PC-3 (cell line): ENCODE measurements at regions not wholly inside any gene's neighbourhood (a gene's known extent, or its start where the extent isn't known, plus 50 kb on each side); places are given as distances from the start of the nearest gene placed in this dataset.
"Not testable (repeated sequence)": the region's sequence is repeated elsewhere in the genome, so short reads cannot be mapped to it uniquely, and the experiment has no call there.

Experiments used
- ATAC-seq: fragments of 200-7000 bp; cut with Tn5 transposase; 2 replicates; pipeline ENCODE4 v1.9.1; 2020; ENCODE audit warnings: mild to moderate bottlenecking, moderate library complexity
- BruUV-seq: library from RNA; stranded (reverse); fragments of 400-500 nt; replicated peaks from 2 replicates; lab custom pipeline; 2021; lab: Mats Ljungman, UMichigan
- CTCF ChIA-PET: fragments of 300-600 bp; sonication (Branson Sonifier 250); formaldehyde crosslinking; loops from one replicate; lab custom pipeline; 2022; ENCODE audit warnings: antibody characterized with exemption; lab: Charles Lee
- POLR2A ChIA-PET: fragments of 300-600 bp; sonication (Branson Sonifier 250); formaldehyde crosslinking; loops from one replicate; lab custom pipeline; 2022; ENCODE audit warnings: antibody characterized with exemption; ENCODE audit not compliant: unreplicated experiment; lab: Charles Lee
- DNase-seq: peaks from one replicate; pipeline ENCODE4 v3.0.0-alpha.2; 2015
- H2AFZ ChIP-seq: fragments of 300-600 bp; sonication (generic); 2 replicates; pipeline ENCODE4 v1.6.0; 2016; ENCODE audit warnings: antibody characterized with exemption, low read length
- H3F3A ChIP-seq: fragments of 300-600 bp; sonication (generic); one replicate; pipeline ENCODE4 v1.6.0; 2017; ENCODE audit warnings: antibody characterized with exemption, low read length, control low read depth, mild to moderate bottlenecking; ENCODE audit not compliant: unreplicated experiment
- H3K27ac ChIP-seq: fragments of 300-600 bp; sonication (generic); 2 replicates; pipeline ENCODE4 v1.5.1; 2016; ENCODE audit warnings: mild to moderate bottlenecking, low read length
- H3K27me3 ChIP-seq: fragments of 300-600 bp; sonication (generic); 2 replicates; pipeline ENCODE4 v1.6.1; 2016; ENCODE audit warnings: low read length, mixed read lengths
- H3K36me3 ChIP-seq: fragments of 300-600 bp; sonication (generic); 2 replicates; pipeline ENCODE4 v1.6.1; 2016; ENCODE audit warnings: low read depth, mixed run types, low read length, mixed read lengths
- H3K4me1 ChIP-seq: fragments of 300-600 bp; sonication (generic); 2 replicates; pipeline ENCODE4 v1.5.1; 2016; ENCODE audit warnings: low read length; ENCODE audit not compliant: insufficient read depth
- H3K4me2 ChIP-seq: fragments of 300-600 bp; sonication (generic); 2 replicates; pipeline ENCODE4 v1.6.0; 2016; ENCODE audit warnings: low read length
- H3K4me3 ChIP-seq: fragments of 300-600 bp; sonication (generic); 2 replicates; pipeline ENCODE4 v1.5.1; 2016; ENCODE audit warnings: mild to moderate bottlenecking, low read length, mixed read lengths
- H3K79me2 ChIP-seq: fragments of 300-600 bp; sonication (generic); 2 replicates; pipeline ENCODE4 v1.6.1; 2017; ENCODE audit warnings: low read length, mixed read lengths
- H3K9ac ChIP-seq: fragments of 300-600 bp; sonication (generic); 2 replicates; pipeline ENCODE4 v1.6.0; 2016; ENCODE audit warnings: mild to moderate bottlenecking, low read length
- H3K9me2 ChIP-seq: fragments of 300-600 bp; sonication (generic); replicated peaks from 2 replicates; pipeline ENCODE4 v1.6.1; 2016; ENCODE audit warnings: mixed run types, low read length, mixed read lengths
- H3K9me3 ChIP-seq: fragments of 300-600 bp; sonication (generic); 2 replicates; pipeline ENCODE4 v1.6.1; 2016; ENCODE audit warnings: low read length, mixed read lengths
- H4K20me1 ChIP-seq: fragments of 300-600 bp; sonication (generic); 2 replicates; pipeline ENCODE4 v1.6.1; 2016; ENCODE audit warnings: low read length, mixed read lengths
- CTCF ChIP-seq: fragments of 300-600 bp; sonication (generic); conservative IDR thresholded peaks from 2 replicates; pipeline ENCODE4 v1.5.1; 2017; ENCODE audit warnings: antibody characterized with exemption, low read depth, mild to moderate bottlenecking, low read length
- EZH2 ChIP-seq: fragments of 300-600 bp; sonication (generic); IDR thresholded peaks from one replicate; pipeline ENCODE4 v1.6.1; 2017; ENCODE audit warnings: antibody characterized with exemption, mild to moderate bottlenecking, low read length; ENCODE audit not compliant: unreplicated experiment
- EZH2phosphoT487 ChIP-seq: fragments of 300-600 bp; sonication (generic); IDR thresholded peaks from 2 replicates; pipeline ENCODE4 v1.6.1; 2018; ENCODE audit warnings: mild to moderate bottlenecking, antibody characterized with exemption, low read length, borderline replicate concordance
- intact Hi-C: fragments of 100-400 bp; cut with micrococcal nuclease; formaldehyde crosslinking; loops from 2 replicates; pipeline ENCODE4 v1.9.0; 2023

DNA sequence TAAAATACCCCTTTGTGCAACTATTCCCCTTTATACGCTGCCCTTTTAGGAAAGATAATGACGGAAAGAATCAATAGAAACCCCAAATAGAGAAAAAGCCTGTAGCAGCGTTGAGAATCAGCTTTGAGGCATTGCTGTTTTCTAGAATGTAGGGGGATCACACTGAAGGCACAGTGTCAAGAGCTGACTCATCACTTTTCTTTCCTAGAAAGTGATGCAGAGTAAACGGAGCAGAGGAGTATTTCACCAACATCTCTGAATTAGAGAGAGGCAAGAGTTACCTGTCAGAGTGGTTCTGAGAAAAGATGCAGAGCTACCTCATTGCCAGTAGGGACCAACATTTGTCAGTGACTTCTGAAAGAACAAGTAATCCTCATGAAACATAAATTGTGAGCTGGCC lies 269.8 kb upstream of the TMC3 start:
- ChIA-PET POLR2A (no interaction called here), CTCF (no interaction called here)
- Histone ChIP-seq H3F3A (no peaks in the 10 kb centered on the region), H3K4me3 (no peak overlapping the region), H3K27ac (no peak overlapping the region), H4K20me1 (no peaks in the 10 kb centered on the region), H2AFZ (no peak overlapping the region), H3K9me2 (no peaks in the 10 kb centered on the region), H3K9ac (no peak overlapping the region), H3K36me3 (no peaks in the 10 kb centered on the region), H3K4me2 (no peak overlapping the region), H3K9me3 (no peaks in the 10 kb centered on the region), H3K27me3 (peaks cover 32% of the 10 kb centered on the region), H3K79me2 (no peaks in the 10 kb centered on the region), H3K4me1 (no peaks in the 10 kb centered on the region)
- intact Hi-C loops = no loop called here
- TF ChIP-seq CTCF = no peak
- no peak for TF ChIP-seq EZH2phosphoT487
- TF ChIP-seq EZH2 = no peak
- ATAC-seq = no peak
- BruUV-seq = no TSS peak
- DNase-seq = no peak

DNA sequence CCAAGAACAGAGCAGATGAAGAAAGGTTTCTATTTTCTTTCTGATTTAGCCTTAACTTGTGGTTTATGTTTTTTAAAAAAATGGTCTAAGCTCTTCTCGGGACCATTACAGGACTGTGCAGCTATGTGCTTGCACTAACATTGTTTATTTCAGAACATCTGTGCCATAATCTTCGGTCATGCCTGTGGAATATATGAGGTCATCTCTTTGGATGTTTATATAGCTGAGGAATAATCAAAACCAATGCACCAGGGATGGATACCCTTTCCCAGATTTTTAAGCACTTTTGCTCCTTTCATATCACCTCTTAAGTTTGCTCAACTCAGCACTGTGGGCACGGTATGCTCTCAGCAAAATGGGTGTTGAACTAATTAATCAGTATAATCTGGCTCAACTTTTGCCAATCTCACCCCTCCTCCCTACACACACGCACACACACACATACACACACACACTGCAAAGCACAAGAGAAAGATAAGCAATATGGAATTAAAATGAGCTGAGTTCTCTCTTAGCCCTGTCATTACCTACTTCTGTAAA lies 268.5 kb upstream of the TMC3 start:
- TF ChIP-seq CTCF = no peak
- no peak for TF ChIP-seq EZH2phosphoT487
- no peak for TF ChIP-seq EZH2
- Histone ChIP-seq H3K4me3 (no peak overlapping the region), H2AFZ (no peak overlapping the region), H3K27ac (no peak overlapping the region), H3K4me1 (no peaks in the 10 kb centered on the region), H3K4me2 (no peak overlapping the region), H4K20me1 (no peaks in the 10 kb centered on the region), H3K9me2 (no peaks in the 10 kb centered on the region), H3K9ac (no peak overlapping the region), H3K9me3 (no peaks in the 10 kb centered on the region), H3K79me2 (no peaks in the 10 kb centered on the region), H3F3A (no peaks in the 10 kb centered on the region), H3K36me3 (no peaks in the 10 kb centered on the region), H3K27me3 (peaks cover 32% of the 10 kb centered on the region)
- DNase-seq = no peak
- ChIA-PET CTCF (no interaction called here), POLR2A (no interaction called here)
- BruUV-seq = no TSS peak
- intact Hi-C loops = no loop called here
- ATAC-seq = no peak

GRCh38 chr15:81636064-81636463 lies 262.1 kb upstream of the TMC3 start:
- BruUV-seq, H3K9ac ChIP-seq, H3K79me2 ChIP-seq, intact Hi-C loops, H3F3A ChIP-seq, CTCF ChIA-PET, H3K27ac ChIP-seq, ATAC-seq, H3K4me2 ChIP-seq, H3K9me3 ChIP-seq, H3K36me3 ChIP-seq, DNase-seq, H2AFZ ChIP-seq, H3K4me1 ChIP-seq, H3K4me3 ChIP-seq, POLR2A ChIA-PET, H4K20me1 ChIP-seq, H3K9me2 ChIP-seq, H3K27me3 ChIP-seq: not testable (repeated sequence)
